ENCODE measurements at regions not wholly inside any gene's neighbourhood (a gene's known extent, or its start where the extent isn't known, plus 50 kb on each side); places are given as distances from the start of the nearest gene placed in this dataset.
"Not testable (repeated sequence)": the region's sequence is repeated elsewhere in the genome, so short reads cannot be mapped to it uniquely, and the experiment has no call there.

- intact Hi-C loops (cut with DNase I); DNase-seq (ENCODE audit: low spot score): not testable (repeated sequence)
Measured at GRCh38 chr4:49117951-49118350, 131.9 kb downstream of the CWH43 start.

GRCh38 chr4:49118379-49119212 lies 132.5 kb downstream of the CWH43 start:
- intact Hi-C loops (cut with DNase I); DNase-seq (ENCODE audit: low spot score): not testable (repeated sequence)

- DNase-seq (ENCODE audit: low spot score); intact Hi-C loops (cut with DNase I): not testable (repeated sequence)
Measured at GRCh38 chr4:49119345-49119744, 133.3 kb downstream of the CWH43 start.

GRCh38 chr4:49120042-49120779 lies 134.1 kb downstream of the CWH43 start:
- intact Hi-C loops (cut with DNase I); DNase-seq (ENCODE audit: low spot score): not testable (repeated sequence)

- DNase-seq (ENCODE audit: low spot score); intact Hi-C loops (cut with DNase I): not testable (repeated sequence)
Measured at GRCh38 chr4:49120804-49121203, 134.7 kb downstream of the CWH43 start.

GRCh38 chr4:49126443-49126842 lies 140.4 kb downstream of the CWH43 start:
- intact Hi-C loops (cut with DNase I); DNase-seq (ENCODE audit: low spot score): not testable (repeated sequence)

- intact Hi-C loops (cut with DNase I); DNase-seq (ENCODE audit: low spot score): not testable (repeated sequence)
Measured at GRCh38 chr4:49126858-49127257, 140.8 kb downstream of the CWH43 start.

- DNase-seq (ENCODE audit: low spot score); intact Hi-C loops (cut with DNase I): not testable (repeated sequence)
Measured at GRCh38 chr4:49129385-49129784, 143.3 kb downstream of the CWH43 start.

- intact Hi-C loops (cut with DNase I); DNase-seq (ENCODE audit: low spot score): not testable (repeated sequence)
Measured at GRCh38 chr4:49129870-49130269, 143.8 kb downstream of the CWH43 start.

GRCh38 chr4:49130724-49131123 lies 144.6 kb downstream of the CWH43 start:
- intact Hi-C loops (cut with DNase I); DNase-seq (ENCODE audit: low spot score): not testable (repeated sequence)

GRCh38 chr4:49137043-49137442 lies 151.0 kb downstream of the CWH43 start:
- intact Hi-C loops (cut with DNase I); DNase-seq (ENCODE audit: low spot score): not testable (repeated sequence)

- DNase-seq (ENCODE audit: low spot score); intact Hi-C loops (cut with DNase I): not testable (repeated sequence)
Measured at GRCh38 chr4:49137961-49138360, 151.9 kb downstream of the CWH43 start.

- DNase-seq (ENCODE audit: low spot score); intact Hi-C loops (cut with DNase I): not testable (repeated sequence)
Measured at GRCh38 chr4:49138818-49139217, 152.7 kb downstream of the CWH43 start.

GRCh38 chr4:49139513-49139912 lies 153.4 kb downstream of the CWH43 start:
- DNase-seq (ENCODE audit: low spot score); intact Hi-C loops (cut with DNase I): not testable (repeated sequence)

- DNase-seq (ENCODE audit: low spot score); intact Hi-C loops (cut with DNase I): not testable (repeated sequence)
Measured at GRCh38 chr4:49140351-49140750, 154.3 kb downstream of the CWH43 start.

GRCh38 chr4:49141955-49142354 lies 155.9 kb downstream of the CWH43 start:
- intact Hi-C loops (cut with DNase I), result not testable (repeated sequence)

GRCh38 chr4:49147143-49147542 lies 161.1 kb downstream of the CWH43 start:
- intact Hi-C loops (cut with DNase I); DNase-seq (ENCODE audit: low spot score): not testable (repeated sequence)

More at GRCh38 chr4:49141955-49142354, 155.9 kb downstream of the CWH43 start:
- not testable (repeated sequence) for DNase-seq (ENCODE audit: low spot score)

- DNase-seq (ENCODE audit: low spot score); intact Hi-C loops (cut with DNase I): not testable (repeated sequence)
Measured at GRCh38 chr4:49147596-49147995, 161.5 kb downstream of the CWH43 start.

GRCh38 chr4:49149006-49149975 lies 163.2 kb downstream of the CWH43 start:
- DNase-seq (ENCODE audit: low spot score); intact Hi-C loops (cut with DNase I): not testable (repeated sequence)

All from cardiac septum (tissue), 1 donor.